ENCODE measurements at regions not wholly inside any gene's neighbourhood (a gene's known extent, or its start where the extent isn't known, plus 50 kb on each side); places are given as distances from the start of the nearest gene placed in this dataset.
"Not testable (repeated sequence)": the region's sequence is repeated elsewhere in the genome, so short reads cannot be mapped to it uniquely, and the experiment has no call there.

- DNase-seq (ENCODE audit: low read depth) = no peak
- no peak for TF ChIP-seq CTCF (conservative IDR thresholded peaks at IDR 0.05; ENCODE audit: low read depth, low read length)
Measured at GRCh38 chr3:177362626-177363025, 165.3 kb upstream of the TBL1XR1 start.

DNA sequence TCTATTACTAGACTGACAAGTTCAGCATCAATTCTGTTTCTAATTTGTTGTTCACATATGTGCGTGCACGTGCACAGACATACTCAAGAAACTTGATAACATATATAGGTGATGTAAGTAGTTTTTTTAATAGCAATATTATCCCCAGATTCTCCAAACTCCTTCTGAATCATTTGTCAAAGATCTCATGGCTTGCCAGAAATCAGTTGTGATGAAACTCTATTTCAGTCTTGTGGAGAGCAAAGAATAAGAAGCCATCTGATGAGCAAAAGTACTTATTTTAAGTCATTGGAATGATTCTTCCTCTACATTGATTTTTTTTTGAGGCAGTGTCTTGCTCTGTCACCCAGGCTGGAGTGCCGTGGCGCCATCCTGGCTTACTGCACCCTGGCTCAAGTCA, 167.0 kb upstream of the TBL1XR1 start:
- TF ChIP-seq CTCF (conservative IDR thresholded peaks at IDR 0.05; ENCODE audit: low read depth, low read length) = no peak
- no peak for DNase-seq (ENCODE audit: low read depth)
- no peak overlapping the region for H3K4me3 ChIP-seq (ENCODE audit: low read depth, low read length)

More at GRCh38 chr3:177362626-177363025, 165.3 kb upstream of the TBL1XR1 start:
- H3K4me3 ChIP-seq (ENCODE audit: low read depth, low read length) = no peak overlapping the region

DNA sequence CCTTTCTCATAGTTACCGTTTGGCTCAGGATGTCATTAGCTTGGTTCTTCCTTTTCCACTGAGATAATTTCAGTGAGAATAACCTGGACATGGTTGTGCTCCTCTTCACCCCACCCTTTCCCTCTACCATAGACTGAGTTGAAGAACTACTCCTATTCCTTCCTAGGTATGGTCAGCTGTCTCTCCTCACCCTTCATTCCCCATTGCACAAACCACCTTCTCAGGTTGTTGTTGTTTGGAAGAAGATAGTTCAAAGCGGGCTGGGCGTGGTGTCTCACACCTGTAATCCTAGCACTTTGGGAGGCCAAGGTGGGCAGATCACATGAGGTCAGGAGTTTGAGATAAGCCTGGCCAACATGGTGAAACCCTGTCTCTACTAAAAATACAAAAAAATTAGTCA, 168.0 kb upstream of the TBL1XR1 start:
- DNase-seq (ENCODE audit: low read depth); H3K4me3 ChIP-seq (ENCODE audit: low read depth, low read length): not testable (repeated sequence)

DNA sequence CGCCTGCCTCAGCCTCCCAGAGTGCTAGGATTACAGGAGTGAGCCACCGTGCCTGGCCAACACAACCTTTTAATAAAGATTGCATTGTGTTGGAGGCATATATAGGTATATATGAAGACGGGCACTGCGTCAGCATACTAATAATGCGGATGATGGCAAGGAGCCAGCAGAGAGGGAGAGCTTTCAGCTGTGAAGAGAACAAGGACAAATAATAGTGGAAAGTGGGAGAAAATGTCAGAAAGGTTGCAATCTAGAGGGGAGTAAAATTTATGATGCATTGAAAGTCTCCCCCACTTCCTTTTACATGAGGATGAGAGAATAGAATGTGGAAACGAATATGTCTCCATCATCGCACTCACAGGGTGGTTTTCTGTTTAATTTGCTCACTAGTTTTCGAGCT, 170.5 kb upstream of the TBL1XR1 start:
- TF ChIP-seq CTCF (conservative IDR thresholded peaks at IDR 0.05; ENCODE audit: low read depth, low read length) = no peak
- no peak for DNase-seq (ENCODE audit: low read depth)
- H3K4me3 ChIP-seq (ENCODE audit: low read depth, low read length) = no peak overlapping the region

DNA sequence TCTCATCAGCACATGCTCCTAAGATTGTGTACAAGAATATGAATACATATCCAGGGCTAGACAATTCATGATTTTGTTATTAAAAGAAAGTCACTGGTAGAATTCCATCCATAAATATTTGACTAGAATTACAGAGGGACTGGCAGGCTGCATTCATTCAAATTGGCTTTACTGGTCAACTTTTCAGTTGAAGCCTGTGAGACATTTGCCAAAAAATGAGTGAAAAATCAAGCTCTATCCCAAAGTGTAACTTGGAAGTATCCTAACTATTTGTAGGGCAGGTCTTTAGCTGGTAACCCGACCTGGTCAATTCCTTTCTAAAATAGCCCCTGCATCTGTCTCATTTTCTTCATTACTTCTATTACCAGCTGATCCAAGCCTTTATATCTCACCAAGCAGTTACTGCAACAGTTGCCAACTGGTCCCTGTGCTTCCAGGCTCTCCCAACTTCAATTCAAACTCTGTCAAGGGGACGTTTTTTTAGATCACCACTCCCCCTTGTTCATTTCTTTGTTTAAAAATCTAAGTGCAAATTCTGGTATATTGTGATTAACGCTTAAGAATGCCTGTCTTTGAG, 173.1 kb upstream of the TBL1XR1 start:
- no peak for DNase-seq (ENCODE audit: low read depth)
- no peak overlapping the region for H3K4me3 ChIP-seq (ENCODE audit: low read depth, low read length)
- TF ChIP-seq CTCF (conservative IDR thresholded peaks at IDR 0.05; ENCODE audit: low read depth, low read length) = no peak

- DNase-seq (ENCODE audit: low read depth) = no peak
- TF ChIP-seq CTCF (conservative IDR thresholded peaks at IDR 0.05; ENCODE audit: low read depth, low read length) = no peak
- no peak overlapping the region for H3K4me3 ChIP-seq (ENCODE audit: low read depth, low read length)
Measured at GRCh38 chr3:177371146-177371545, 173.9 kb upstream of the TBL1XR1 start.

GRCh38 chr3:177371888-177372287, 174.6 kb upstream of the TBL1XR1 start:
- TF ChIP-seq CTCF (conservative IDR thresholded peaks at IDR 0.05; ENCODE audit: low read depth, low read length) = no peak
- DNase-seq (ENCODE audit: low read depth) = no peak
- no peak overlapping the region for H3K4me3 ChIP-seq (ENCODE audit: low read depth, low read length)

Data from choroid plexus epithelial cell (primary cell).